D721Med (cell line): ENCODE measurements at regions not wholly inside any gene's neighbourhood (a gene's known extent, or its start where the extent isn't known, plus 50 kb on each side); places are given as distances from the start of the nearest gene placed in this dataset.
"Not testable (repeated sequence)": the region's sequence is repeated elsewhere in the genome, so short reads cannot be mapped to it uniquely, and the experiment has no call there.

Source experiments
- DNase-seq: peaks from one replicate; pipeline ENCODE4 v3.0.0; 2011; ENCODE audit warnings: low spot score; ENCODE audit not compliant: insufficient read length
- FAIRE-seq: peaks from 2 replicates; lab custom pipeline; 2011; peaks lifted over from hg19 to GRCh38; lab: Jason Lieb, UNC
- TF ChIP-seq, protein P1 (sequence below): IDR thresholded peaks from 2 replicates; pipeline ENCODE4 v1.5.1; 2012; ENCODE audit warnings: mild to moderate bottlenecking, control low read depth; ENCODE audit not compliant: insufficient read depth; ENCODE audit errors: missing control alignments

DNA sequence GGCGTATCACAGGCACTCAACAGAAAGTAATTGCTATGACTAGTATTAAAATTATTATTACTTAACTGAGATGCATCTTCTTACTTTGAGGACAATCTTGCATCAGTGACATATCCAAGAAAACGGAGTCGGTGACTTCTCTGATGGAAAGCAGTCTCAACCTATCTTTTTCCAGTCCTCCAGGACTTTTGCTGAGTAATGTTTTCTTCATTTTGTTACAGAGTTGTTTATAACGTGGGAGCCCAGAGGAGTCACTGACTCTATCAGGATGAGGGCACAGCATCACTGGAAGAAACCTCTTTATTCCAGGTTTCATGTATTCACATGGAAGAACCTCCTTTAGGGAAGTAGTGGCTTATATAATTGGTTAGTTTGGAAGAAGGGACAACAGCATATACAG lies 51.5 kb upstream of the MELK start:
- FAIRE-seq = no peak
- no peak for DNase-seq
- TF ChIP-seq, protein P1, sequence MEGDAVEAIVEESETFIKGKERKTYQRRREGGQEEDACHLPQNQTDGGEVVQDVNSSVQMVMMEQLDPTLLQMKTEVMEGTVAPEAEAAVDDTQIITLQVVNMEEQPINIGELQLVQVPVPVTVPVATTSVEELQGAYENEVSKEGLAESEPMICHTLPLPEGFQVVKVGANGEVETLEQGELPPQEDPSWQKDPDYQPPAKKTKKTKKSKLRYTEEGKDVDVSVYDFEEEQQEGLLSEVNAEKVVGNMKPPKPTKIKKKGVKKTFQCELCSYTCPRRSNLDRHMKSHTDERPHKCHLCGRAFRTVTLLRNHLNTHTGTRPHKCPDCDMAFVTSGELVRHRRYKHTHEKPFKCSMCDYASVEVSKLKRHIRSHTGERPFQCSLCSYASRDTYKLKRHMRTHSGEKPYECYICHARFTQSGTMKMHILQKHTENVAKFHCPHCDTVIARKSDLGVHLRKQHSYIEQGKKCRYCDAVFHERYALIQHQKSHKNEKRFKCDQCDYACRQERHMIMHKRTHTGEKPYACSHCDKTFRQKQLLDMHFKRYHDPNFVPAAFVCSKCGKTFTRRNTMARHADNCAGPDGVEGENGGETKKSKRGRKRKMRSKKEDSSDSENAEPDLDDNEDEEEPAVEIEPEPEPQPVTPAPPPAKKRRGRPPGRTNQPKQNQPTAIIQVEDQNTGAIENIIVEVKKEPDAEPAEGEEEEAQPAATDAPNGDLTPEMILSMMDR = no peak

DNA sequence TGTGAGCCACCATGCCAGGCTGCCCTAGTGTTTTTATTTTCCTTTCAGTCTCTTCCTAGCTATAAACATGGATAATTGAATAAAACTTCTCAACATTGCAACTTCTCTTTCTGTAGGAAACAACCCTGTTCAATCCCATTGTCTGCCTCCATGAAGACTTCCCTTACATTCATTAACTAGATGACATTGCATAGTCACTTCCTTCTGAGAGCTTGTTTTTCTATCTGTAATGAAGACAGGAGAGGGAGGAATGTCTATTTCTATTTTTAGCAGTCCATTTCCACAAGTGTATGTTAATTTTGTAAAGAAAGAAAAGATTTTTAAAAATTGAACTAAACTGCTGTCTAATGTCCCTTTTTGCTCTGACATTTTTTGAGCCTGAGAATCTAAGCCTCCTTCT lies 55.6 kb upstream of the MELK start:
- DNase-seq (no peak), FAIRE-seq (no peak)
- TF ChIP-seq, protein P1 = no peak

DNA sequence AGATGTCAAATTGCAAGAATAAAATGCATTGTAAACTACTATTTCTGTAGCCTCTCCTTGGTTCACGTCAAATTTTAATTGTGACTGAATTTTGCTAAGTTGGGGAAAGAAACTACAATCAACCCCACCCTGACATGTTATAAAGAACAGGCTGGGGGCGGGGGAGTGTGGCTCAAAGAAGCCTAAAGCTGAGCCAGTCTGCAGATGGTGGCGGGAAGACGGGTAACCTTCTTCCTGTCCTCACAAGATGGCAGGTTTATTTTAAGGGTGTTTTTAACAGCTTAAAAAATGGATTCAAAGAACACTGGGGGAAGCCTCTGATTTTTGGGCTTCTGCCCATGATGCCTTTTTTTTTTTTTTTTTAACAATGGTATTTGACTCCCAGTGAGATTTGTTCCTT lies 68.5 kb upstream of the MELK start:
- DNase-seq = no peak
- TF ChIP-seq, protein P1 = no peak
- no peak for FAIRE-seq

DNA sequence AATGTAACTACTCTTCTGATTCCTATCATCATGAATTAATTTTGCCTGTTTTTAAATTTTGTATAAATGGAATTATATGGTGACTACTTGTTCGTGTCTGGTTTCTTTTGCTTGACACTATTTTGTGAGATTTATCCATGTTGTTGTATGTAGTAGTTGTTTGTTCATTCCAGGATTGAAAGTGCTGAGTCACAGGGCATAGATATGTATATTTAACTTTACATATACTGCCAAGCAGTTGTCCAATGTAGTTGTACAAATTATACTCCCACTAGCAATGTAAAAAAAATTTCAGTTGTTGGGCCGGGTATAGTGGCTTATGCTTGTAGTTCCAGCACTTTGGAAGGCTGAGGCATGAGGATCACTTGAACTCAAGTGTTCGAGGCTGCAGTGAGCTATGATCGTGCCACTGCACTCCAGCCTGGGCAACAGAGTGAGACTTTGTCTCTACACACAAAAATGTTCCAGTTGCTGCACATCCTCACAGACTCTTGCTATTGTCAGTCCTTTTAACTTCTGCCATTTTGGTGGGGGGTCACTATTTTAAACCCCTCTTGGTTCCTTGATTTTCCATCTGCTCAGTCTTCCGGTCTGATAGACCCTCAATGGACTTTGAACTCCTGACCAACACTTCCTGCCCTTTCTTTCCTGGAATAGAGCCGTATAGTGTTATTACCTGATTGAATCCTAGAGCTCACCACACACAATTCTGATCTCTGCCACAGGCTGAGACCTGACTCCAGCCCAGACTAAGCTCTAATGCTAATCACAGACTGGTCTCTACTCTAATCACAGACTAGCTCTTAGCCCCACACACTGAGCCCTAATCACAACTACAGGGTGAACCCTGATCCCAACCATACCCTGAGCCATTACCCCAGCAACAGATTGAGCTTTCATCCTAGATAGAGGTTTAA lies 69.3 kb upstream of the MELK start:
- FAIRE-seq (peak; percentile 91), DNase-seq (no peak)
- TF ChIP-seq, protein P1 = no peak

DNA sequence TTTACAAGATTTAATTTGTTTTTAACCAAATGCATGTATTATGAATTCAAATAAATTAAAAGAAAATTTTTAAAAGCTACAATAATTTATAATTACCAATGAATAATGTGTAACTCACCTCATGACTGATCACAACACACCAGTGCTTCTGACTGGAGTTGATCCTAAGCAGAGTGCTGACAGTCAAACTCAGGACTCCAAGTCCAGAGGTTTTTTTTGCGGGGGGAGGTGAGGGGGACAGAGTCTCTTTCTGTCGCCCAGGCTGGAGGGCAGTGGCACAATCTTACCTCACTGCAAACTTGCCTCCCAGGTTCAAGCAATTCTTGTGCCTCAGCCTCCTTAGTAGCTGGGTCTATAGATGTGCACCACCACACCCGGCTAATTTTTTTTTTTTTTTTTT lies 71.0 kb upstream of the MELK start:
- TF ChIP-seq, protein P1 = no peak
- DNase-seq (no peak), FAIRE-seq (no peak)

DNA sequence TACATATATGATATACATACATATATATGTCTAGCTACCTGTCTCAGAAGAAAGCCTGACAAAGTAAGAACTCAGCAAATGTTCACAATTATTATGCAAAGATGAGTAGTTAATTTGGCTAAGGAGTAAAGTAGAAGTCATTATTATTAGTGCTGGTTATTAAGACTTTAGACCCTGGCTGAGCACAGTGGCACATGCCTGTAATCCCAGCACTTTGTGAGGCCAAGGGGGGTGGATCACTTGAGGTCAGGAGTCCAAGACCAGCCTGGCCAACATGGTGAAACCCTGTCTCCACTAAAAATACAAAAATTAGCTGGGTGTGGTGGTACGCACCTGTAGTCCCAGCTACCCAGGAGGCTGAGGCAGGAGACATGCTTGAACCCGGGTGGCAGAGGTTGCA lies 71.8 kb upstream of the MELK start:
- not testable (repeated sequence) for FAIRE-seq

DNA sequence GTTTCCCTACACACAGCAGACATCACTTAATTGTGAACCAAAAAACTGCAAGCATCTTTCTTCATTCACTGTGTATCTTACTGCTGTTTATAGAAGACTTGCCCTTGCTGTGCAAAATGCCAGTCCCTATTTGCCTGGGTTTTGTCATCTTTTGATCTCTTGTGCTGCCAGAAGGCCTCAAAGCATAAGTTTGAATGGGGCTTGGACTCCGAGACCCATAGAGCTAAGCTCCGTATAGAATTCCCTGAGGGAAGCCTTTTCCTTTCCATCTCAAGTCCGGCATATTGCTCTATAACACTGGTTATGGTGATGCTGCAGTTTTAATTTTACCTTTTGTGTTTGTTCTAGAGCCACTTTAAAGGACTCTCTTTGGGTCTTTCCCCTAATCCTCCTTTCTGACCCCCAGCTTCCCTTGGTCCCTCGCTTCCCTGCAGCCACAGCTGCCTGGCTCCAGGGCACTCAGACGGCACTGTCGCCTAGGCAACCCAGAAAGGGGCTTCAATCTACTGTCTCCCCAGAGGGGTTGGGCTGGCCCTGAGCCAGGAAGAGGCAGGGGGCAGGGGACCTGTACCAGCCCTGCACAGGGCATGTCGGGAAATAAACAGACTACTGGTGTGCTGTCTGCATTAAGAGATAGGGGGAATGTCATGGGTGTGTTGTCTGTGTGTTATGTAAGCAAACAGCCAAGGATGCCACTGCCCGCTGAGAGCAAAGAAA lies 73.4 kb upstream of the MELK start:
- FAIRE-seq (no peak), DNase-seq (no peak)
- TF ChIP-seq, protein P1 = no peak

More for the DNA sequence above, 71.8 kb upstream of the MELK start:
- DNase-seq = not testable (repeated sequence)

DNA sequence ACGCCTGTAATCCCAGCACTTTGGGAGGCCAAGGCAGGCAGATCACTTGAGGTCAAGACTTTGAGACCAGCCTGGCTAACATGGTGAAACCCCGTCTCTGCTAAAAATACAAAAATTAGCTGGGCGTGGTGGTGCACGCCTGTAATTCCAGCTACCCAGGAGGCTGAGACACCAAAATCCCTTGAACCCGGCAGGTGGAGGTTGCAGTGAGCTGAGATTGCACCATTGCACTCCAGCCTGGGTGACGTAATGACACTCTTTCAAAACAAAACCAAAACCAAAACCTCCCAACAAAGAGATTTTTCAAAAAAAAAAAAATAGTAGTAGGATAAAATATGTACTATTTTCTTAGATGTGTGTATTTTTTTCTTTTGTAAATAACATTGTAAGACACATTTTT lies 79.1 kb upstream of the MELK start:
- not testable (repeated sequence) for FAIRE-seq, DNase-seq
